PFSK-1 (cell line): ENCODE measurements at regions not wholly inside any gene's neighbourhood (a gene's known extent, or its start where the extent isn't known, plus 50 kb on each side); places are given as distances from the start of the nearest gene placed in this dataset.

Experiments used
- FOXP2 ChIP-seq: optimal IDR thresholded peaks from 2 replicates; pipeline ENCODE3; 2011; ENCODE audit warnings: borderline replicate concordance, control low read depth, inconsistent platforms; ENCODE audit not compliant: insufficient read depth; ENCODE audit errors: extremely low read length, extremely low read depth
- POLR2AphosphoS5 ChIP-seq: IDR thresholded peaks from 2 replicates; pipeline ENCODE4 v1.6.1; 2012; ENCODE audit warnings: low read depth, mild to moderate bottlenecking, control low read depth, low read length, moderate library complexity
- REST ChIP-seq, 2 experiments: IDR thresholded peaks; 2 replicates each; pipeline versions ENCODE4 v1.6.1 to v1.8.0; 2011 to 2012; ENCODE audit warnings: low read depth in 2 of 2, low read length in 2 of 2, control low read depth in 1 of 2, inconsistent platforms in 1 of 2, mild to moderate bottlenecking in 1 of 2, moderate library complexity in 1 of 2; ENCODE audit not compliant: insufficient read depth in 1 of 2

GRCh38 chr1:239233626-239234025 lies 152.7 kb upstream of the CHRM3 start:
- no peak for TF ChIP-seq POLR2AphosphoS5
- no peak for TF ChIP-seq REST (IDR thresholded peaks at IDR 0.05; ENCODE audit: insufficient read depth in 1 of 2, low read depth in 2 of 2, low read length in 2 of 2)
- no peak for TF ChIP-seq FOXP2
